ENCODE measurements at regions not wholly inside any gene's neighbourhood (a gene's known extent, or its start where the extent isn't known, plus 50 kb on each side); places are given as distances from the start of the nearest gene placed in this dataset.

DNA sequence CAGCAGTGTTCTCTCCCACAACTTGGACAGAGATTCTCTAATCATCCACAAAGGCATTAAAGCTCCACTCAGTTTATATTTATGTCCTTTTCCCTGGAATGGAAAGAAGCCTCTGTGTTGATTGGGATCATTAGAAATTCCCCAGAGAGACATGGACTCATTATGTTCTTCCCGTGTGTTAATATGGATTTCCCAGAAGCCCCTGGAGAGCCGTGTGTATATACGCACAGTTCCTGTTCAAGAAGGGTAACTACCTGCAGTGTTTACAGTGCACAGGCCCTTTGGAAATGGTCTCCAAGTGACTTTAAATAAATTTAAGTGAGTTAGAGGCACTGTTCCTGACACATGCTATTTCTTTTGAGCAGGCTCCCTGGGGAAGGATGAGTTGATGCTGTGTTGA lies 428.0 kb upstream of the TMTC1 start:
- WGBS, 2 donors, result 73 to 76% methylated on average over 3 of the region's 3 CpGs
- no peak for DNase-seq
- Histone ChIP-seq H3K27ac (no peak overlapping the region), H3K4me3 (no peak overlapping the region), H3K9me3 (no peaks in the 10 kb centered on the region), H3K4me1 (no peaks in the 10 kb centered on the region), H3K27me3 (no peaks in the 10 kb centered on the region), H3K36me3 (no peaks in the 10 kb centered on the region)
- intact Hi-C loops (cut with DNase I), result no loop called here
- TF ChIP-seq EP300 (IDR thresholded peaks at IDR 0.05) (no peak), POLR2AphosphoS5 (IDR thresholded peaks at IDR 0.05) (no peak), POLR2A (IDR thresholded peaks at IDR 0.05) (no peak), CTCF (IDR thresholded peaks at IDR 0.05) (no peak)

DNA sequence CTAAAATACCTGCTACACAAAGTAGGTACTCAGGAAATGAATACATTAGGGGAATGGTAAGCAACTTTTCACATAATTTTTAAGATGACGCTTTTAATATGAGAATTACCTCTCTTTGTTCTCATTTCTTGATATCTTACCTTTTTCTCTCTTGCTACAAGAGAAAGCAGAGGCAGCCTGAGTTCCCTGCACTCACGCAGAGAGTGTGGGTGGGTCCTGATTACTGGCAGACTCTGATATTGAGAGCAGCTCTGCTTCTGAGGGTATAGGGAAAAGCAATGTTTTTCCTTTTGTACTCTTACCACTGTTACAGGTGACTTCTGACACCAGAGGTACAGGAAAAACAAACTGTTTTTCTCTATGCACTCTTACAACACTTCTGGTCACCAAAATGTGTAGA lies 420.2 kb upstream of the TMTC1 start:
- intact Hi-C loops (cut with DNase I), result no loop called here
- no peaks in the 10 kb centered on the region for H3K9me3 ChIP-seq
- no peak overlapping the region for H3K27ac ChIP-seq
- H3K27me3 ChIP-seq, result peaks cover 0 to 20% (median 7%) of the 10 kb centered on the region in 3 donors
- WGBS, 2 donors, result 67 to 80% methylated on average over 2 of the region's 2 CpGs
- H3K36me3 ChIP-seq, result no peaks in the 10 kb centered on the region
- H3K4me3 ChIP-seq, result no peak overlapping the region
- no peak for DNase-seq
- no peak for TF ChIP-seq CTCF (IDR thresholded peaks at IDR 0.05)
- TF ChIP-seq EP300 (IDR thresholded peaks at IDR 0.05), result no peak
- TF ChIP-seq POLR2AphosphoS5 (IDR thresholded peaks at IDR 0.05), result no peak
- no peak for TF ChIP-seq POLR2A (IDR thresholded peaks at IDR 0.05)
- peaks cover 0 to 11% (median 2%) of the 10 kb centered on the region in 4 donors for H3K4me1 ChIP-seq

DNA sequence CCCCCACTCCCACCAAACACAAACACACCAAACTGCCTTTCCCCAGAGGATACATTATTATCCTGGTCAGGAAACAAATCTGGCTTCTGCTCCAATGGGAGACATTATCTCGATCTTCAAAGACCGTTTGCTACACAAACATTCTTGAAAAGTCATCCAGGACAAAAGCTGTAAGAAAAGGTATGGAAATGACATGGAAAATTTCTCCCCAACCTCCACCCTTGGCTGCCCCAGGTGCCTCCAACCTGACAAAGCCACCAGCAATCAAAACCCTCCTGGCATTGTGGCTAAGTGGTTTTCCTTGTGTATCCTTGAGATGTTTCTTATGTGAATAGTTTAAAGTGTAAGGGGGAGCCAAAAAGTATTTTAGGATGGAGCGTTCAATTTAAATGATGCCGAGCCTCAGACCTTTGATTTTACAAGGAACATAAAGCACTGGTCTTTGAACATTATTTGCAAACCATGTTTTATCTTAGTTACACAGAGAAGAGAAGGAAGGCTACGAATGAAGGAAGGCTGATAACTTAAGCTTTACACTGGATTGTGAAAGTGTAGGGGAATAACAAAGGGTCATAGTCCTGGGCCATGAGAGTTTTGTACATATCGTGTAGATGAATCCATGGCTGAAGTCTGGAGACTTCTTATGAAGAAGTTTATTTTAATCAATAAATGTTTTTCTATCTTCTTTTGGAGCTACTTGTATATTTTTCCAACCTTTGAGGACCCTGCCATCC lies 418.9 kb upstream of the TMTC1 start:
- 25 to 63% methylated on average over 6 of the region's 6 CpGs for WGBS, 2 donors
- Histone ChIP-seq H3K36me3 (no peaks in the 10 kb centered on the region), H3K4me3 (no peak overlapping the region), H3K27me3 (peaks cover 0 to 20% (median 7%) of the 10 kb centered on the region in 3 donors), H3K9me3 (no peaks in the 10 kb centered on the region), H3K4me1 (peaks cover 0 to 11% (median 2%) of the 10 kb centered on the region in 4 donors), H3K27ac (no peak overlapping the region)
- TF ChIP-seq EP300 (IDR thresholded peaks at IDR 0.05) (no peak), POLR2A (IDR thresholded peaks at IDR 0.05) (no peak), CTCF (IDR thresholded peaks at IDR 0.05) (no peak), POLR2AphosphoS5 (IDR thresholded peaks at IDR 0.05) (no peak)
- DNase-seq, result no peak
- intact Hi-C loops (cut with DNase I), result no loop called here

- intact Hi-C loops (cut with DNase I), result no loop called here
- Histone ChIP-seq H3K27me3 (peaks cover 0 to 20% (median 7%) of the 10 kb centered on the region in 3 donors), H3K9me3 (no peaks in the 10 kb centered on the region), H3K27ac (no peak overlapping the region), H3K4me3 (peak overlapping the region in 2 of 4 donors; percentile 15 to 24), H3K36me3 (no peaks in the 10 kb centered on the region), H3K4me1 (peaks cover 0 to 11% (median 2%) of the 10 kb centered on the region in 4 donors)
- WGBS, 2 donors, result 27 to 49% methylated on average over 53 to 54 of the region's 55 CpGs
- DNase-seq, result no peak
- no peak for TF ChIP-seq POLR2A (IDR thresholded peaks at IDR 0.05)
These were observed 417.8 kb upstream of the TMTC1 start for GRCh38 chr12:30201301-30202160.

GRCh38 chr12:30200864-30201263 lies 417.1 kb upstream of the TMTC1 start:
- intact Hi-C loops (cut with DNase I), result no loop called here
- Histone ChIP-seq H3K27me3 (peaks cover 0 to 20% (median 7%) of the 10 kb centered on the region in 3 donors), H3K4me3 (peak overlapping the region in 2 of 4 donors; percentile 15 to 24), H3K9me3 (no peaks in the 10 kb centered on the region), H3K36me3 (no peaks in the 10 kb centered on the region), H3K27ac (no peak overlapping the region), H3K4me1 (peaks cover 0 to 11% (median 2%) of the 10 kb centered on the region in 4 donors)
- TF ChIP-seq POLR2AphosphoS5 (IDR thresholded peaks at IDR 0.05) (no peak), POLR2A (IDR thresholded peaks at IDR 0.05) (no peak), EP300 (IDR thresholded peaks at IDR 0.05) (no peak), CTCF (IDR thresholded peaks at IDR 0.05) (no peak)
- DNase-seq, result no peak
- 7 to 25% methylated on average over 23 of the region's 24 CpGs for WGBS, 2 donors

Data from sigmoid colon (tissue), 6 donors.